ENCODE measurements at regions not wholly inside any gene's neighbourhood (a gene's known extent, or its start where the extent isn't known, plus 50 kb on each side); places are given as distances from the start of the nearest gene placed in this dataset.

- no peaks in the 10 kb centered on the region for H4K20me1 ChIP-seq (ENCODE audit: insufficient read depth)
- H3K36me3 ChIP-seq (ENCODE audit: low read depth), result no peaks in the 10 kb centered on the region
- no peaks in the 10 kb centered on the region for H3K9me3 ChIP-seq (ENCODE audit: insufficient read depth, low read depth)
- H3K79me2 ChIP-seq (ENCODE audit: low read depth), result no peaks in the 10 kb centered on the region
- H3K27ac ChIP-seq, result no peak overlapping the region
- no peaks in the 10 kb centered on the region for H3K4me1 ChIP-seq (replicated peaks; ENCODE audit: insufficient read depth)
- no peaks in the 10 kb centered on the region for H3K9me2 ChIP-seq (ENCODE audit: insufficient read depth)
- BruUV-seq (replicated peaks), result no TSS peak
- no peak overlapping the region for H3K4me2 ChIP-seq
- ChIA-PET POLR2A (ENCODE audit: unreplicated experiment) (interaction anchor here (0.7 kb wide), 1 partner anchor 1079 kb away, joined by 3 read pairs; no protein-coding TSS in a partner anchor), CTCF (no interaction called here)
- no peak overlapping the region for H3K4me3 ChIP-seq
- TF ChIP-seq CTCF (conservative IDR thresholded peaks at IDR 0.05) (no peak), EZH2 (IDR thresholded peaks at IDR 0.05; ENCODE audit: low read depth) (no peak)
- DNase-seq, result no peak
- no peaks in the 10 kb centered on the region for H3F3A ChIP-seq (ENCODE audit: insufficient read depth, low read depth)
- intact Hi-C loops (cut with micrococcal nuclease; ENCODE audit: unreplicated experiment), result no loop called here
- H3K27me3 ChIP-seq (ENCODE audit: insufficient read depth, low read depth), result no peaks in the 10 kb centered on the region
- H2AFZ ChIP-seq, result no peak overlapping the region
Measured at GRCh38 chr6:2404211-2404929, 159.0 kb upstream of the GMDS start.

- POLR2A ChIA-PET (ENCODE audit: unreplicated experiment), result no interaction called here
- H3K27ac ChIP-seq, result no peak overlapping the region
- TF ChIP-seq CTCF (conservative IDR thresholded peaks at IDR 0.05) (no peak), EZH2 (IDR thresholded peaks at IDR 0.05; ENCODE audit: low read depth) (no peak)
- intact Hi-C loops (cut with micrococcal nuclease; ENCODE audit: unreplicated experiment), result no loop called here
- no TSS peak for BruUV-seq (replicated peaks)
- no peaks in the 10 kb centered on the region for H4K20me1 ChIP-seq (ENCODE audit: insufficient read depth)
- H3K79me2 ChIP-seq (ENCODE audit: low read depth), result no peaks in the 10 kb centered on the region
- DNase-seq, result no peak
- H3F3A ChIP-seq (ENCODE audit: insufficient read depth, low read depth), result no peaks in the 10 kb centered on the region
- no peak overlapping the region for H3K4me3 ChIP-seq
- no peaks in the 10 kb centered on the region for H3K9me2 ChIP-seq (ENCODE audit: insufficient read depth)
- H3K9me3 ChIP-seq (ENCODE audit: insufficient read depth, low read depth), result no peaks in the 10 kb centered on the region
- H3K27me3 ChIP-seq (ENCODE audit: insufficient read depth, low read depth), result no peaks in the 10 kb centered on the region
- H3K4me2 ChIP-seq, result no peak overlapping the region
- CTCF ChIA-PET, result no interaction called here
- no peak overlapping the region for H2AFZ ChIP-seq
- no peaks in the 10 kb centered on the region for H3K4me1 ChIP-seq (replicated peaks; ENCODE audit: insufficient read depth)
- H3K36me3 ChIP-seq (ENCODE audit: low read depth), result no peaks in the 10 kb centered on the region
Measured at GRCh38 chr6:2403546-2403945, 158.1 kb upstream of the GMDS start.

- Histone ChIP-seq H3K27me3 (ENCODE audit: insufficient read depth, low read depth) (no peaks in the 10 kb centered on the region), H3K27ac (no peak overlapping the region), H3K4me1 (replicated peaks; ENCODE audit: insufficient read depth) (no peaks in the 10 kb centered on the region), H4K20me1 (ENCODE audit: insufficient read depth) (no peaks in the 10 kb centered on the region), H3K4me2 (no peak overlapping the region), H2AFZ (no peak overlapping the region), H3K9me2 (ENCODE audit: insufficient read depth) (no peaks in the 10 kb centered on the region), H3K9me3 (ENCODE audit: insufficient read depth, low read depth) (no peaks in the 10 kb centered on the region), H3K4me3 (no peak overlapping the region), H3F3A (ENCODE audit: insufficient read depth, low read depth) (no peaks in the 10 kb centered on the region), H3K79me2 (ENCODE audit: low read depth) (no peaks in the 10 kb centered on the region), H3K36me3 (ENCODE audit: low read depth) (no peaks in the 10 kb centered on the region)
- intact Hi-C loops (cut with micrococcal nuclease; ENCODE audit: unreplicated experiment), result no loop called here
- no peak for DNase-seq
- TF ChIP-seq CTCF (conservative IDR thresholded peaks at IDR 0.05), result no peak
- no peak for TF ChIP-seq EZH2 (IDR thresholded peaks at IDR 0.05; ENCODE audit: low read depth)
- BruUV-seq (replicated peaks), result no TSS peak
- ChIA-PET POLR2A (ENCODE audit: unreplicated experiment) (no interaction called here), CTCF (no interaction called here)
Measured at GRCh38 chr6:2396846-2397630, 151.6 kb upstream of the GMDS start.
